GM19395 (cell line): ENCODE measurements at regions not wholly inside any gene's neighbourhood (a gene's known extent, or its start where the extent isn't known, plus 50 kb on each side); places are given as distances from the start of the nearest gene placed in this dataset.

ENCODE experiments used
- ATAC-seq: cut with Tn5 transposase; IDR thresholded peaks from one replicate; pipeline ENCODE4 v1.9.1; 2021; ENCODE audit warnings: mild to moderate bottlenecking, moderate library complexity; ENCODE audit not compliant: unreplicated experiment

DNA sequence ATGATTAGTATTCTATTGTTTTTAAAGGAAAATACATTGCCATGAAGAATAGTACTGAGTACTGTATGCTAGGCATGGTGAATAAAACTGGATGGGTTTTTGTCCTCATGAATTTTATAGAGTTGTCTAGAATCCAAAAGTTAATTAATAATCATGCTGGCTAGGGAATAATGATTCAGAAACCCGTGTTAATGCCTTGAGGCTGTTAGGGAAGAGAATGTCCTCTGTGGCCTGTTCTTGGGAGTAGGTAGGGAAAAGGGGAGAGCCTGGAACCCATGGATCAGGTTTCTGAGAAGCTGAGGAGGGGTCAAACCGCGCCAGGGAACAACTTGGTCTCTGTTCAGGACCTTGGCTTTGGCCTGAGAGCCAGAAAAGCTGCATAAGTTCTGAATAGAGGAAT lies 1376.3 kb upstream of the SLC10A2 start:
- no peak for ATAC-seq

DNA sequence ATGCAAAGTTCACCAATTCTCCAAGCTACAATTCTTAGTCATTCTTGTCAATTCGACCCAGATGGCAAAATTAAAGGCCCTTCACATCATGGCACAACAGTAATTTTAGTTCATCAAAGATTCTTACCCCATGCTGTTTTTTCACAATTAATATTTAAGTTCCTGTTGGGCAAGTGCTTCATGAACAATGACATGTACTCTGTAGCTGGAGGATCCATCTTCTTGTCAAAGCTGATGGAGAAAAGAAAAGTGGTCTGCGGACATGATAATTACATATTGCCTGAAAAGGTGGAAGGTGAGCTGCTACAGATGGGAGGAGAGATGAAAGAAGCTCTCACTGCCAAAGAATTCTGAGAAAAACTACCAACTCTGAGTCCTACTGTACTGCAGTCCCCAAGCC lies 1370.3 kb upstream of the SLC10A2 start:
- no peak for ATAC-seq

DNA sequence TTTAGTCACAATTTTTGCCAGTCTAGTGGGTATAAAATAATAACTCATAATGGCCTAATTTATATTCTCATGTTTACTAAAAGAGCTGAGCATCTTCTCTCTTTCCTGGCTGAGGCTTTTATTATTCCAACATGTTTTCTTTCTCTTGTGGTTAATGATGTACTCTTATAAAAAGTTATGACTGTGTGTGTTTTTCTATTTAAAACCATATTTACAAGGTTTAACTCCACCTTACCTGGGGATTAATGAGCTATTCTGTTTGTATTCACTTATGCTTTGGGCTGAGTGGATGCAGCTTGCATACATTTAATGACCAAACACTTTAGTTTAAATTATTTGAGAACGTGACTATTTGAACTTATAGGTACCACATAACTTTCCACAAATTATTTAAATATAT lies 1365.7 kb upstream of the SLC10A2 start:
- no peak for ATAC-seq

DNA sequence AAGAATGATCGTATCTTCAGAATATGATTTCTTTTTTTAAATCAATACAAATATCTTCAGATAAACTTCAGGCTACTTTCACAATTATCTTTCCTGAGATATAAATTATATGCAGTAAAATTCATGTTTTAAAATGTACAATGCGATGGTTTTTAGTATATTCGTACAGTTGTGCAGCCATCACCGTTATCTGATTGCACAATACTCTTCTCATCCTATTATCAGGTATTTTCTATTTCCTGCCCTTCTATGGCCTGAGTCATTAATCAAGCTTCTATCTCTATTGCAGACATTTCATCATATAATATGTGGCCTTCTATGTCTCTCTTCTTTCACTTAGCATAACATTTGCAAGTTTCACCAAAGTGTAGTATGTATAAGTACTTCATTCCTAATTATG lies 1360.2 kb upstream of the SLC10A2 start:
- ATAC-seq: no peak

DNA sequence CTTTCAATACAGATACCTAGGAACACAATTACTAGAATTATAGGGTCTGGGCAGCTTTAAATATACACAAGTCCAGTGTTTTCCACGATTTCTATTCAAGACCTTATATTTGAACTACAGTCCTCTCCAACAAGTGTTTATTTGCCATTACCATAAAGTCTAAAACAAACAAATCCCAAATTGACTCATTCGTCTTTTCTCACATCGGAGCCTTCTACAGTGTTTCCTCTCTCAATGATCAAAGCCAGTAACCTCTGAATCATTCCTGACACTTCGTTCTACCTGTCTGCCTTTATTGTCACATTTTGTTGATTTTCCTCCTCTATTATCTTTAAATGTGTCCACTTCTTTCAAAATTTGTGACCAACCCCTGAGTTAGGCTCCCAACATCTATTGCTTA lies 1356.5 kb upstream of the SLC10A2 start:
- no peak for ATAC-seq

DNA sequence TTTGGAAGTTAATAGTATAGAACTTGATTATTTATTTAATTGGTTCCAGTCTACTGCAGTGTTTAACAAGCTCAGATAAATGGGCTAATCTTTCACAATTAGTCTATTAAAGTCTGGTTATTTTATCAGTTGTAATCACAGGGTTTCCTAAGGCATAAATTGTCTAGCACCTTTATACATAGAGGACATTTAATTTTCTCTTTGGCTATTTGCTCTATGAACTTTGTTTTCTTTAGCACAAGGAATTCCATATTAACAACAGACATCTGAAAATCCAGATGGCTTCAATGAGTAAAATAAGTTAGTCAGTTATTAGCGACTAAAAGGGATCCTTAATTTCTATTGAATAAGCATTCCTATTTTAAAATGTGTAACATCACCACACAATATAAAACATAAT lies 1350.8 kb upstream of the SLC10A2 start:
- no peak for ATAC-seq

DNA sequence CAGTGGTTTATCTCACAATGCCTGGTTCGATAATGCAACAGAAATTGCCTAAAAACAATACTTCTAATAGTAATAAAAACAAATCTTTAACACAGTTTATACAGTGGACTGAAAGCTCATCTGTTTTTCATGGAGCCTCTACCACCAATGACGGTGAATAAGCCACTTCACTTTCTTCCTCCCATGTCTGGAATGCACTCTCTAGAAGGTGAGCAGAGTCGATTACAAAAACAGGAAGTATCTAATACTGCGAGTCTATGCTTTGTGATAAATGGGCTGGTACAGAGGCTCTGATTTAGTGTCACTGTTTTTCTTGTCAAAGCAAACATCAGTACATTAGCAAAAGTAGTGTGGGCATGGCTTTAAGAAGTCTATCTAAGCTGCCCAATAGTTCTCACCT lies 1348.6 kb upstream of the SLC10A2 start:
- no peak for ATAC-seq

DNA sequence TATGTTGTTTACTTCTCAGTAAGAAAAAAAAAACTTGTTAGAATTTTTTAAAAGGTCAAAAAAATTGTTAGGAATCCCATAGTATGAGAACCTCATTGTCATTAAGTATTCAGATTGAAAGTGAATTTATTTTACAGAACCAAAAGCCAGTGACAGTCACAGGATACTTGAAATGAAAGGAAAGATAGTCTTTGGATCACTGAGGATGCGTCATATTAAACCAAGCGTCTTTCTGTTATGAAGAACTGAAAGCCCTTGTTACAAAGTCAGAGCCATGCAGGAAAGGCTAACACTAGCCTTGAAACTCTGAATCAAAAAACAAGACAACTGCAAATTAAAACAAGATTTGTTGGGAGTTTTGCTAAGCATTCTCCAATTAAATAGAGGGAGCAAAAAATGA lies 1348.0 kb upstream of the SLC10A2 start:
- no peak for ATAC-seq

DNA sequence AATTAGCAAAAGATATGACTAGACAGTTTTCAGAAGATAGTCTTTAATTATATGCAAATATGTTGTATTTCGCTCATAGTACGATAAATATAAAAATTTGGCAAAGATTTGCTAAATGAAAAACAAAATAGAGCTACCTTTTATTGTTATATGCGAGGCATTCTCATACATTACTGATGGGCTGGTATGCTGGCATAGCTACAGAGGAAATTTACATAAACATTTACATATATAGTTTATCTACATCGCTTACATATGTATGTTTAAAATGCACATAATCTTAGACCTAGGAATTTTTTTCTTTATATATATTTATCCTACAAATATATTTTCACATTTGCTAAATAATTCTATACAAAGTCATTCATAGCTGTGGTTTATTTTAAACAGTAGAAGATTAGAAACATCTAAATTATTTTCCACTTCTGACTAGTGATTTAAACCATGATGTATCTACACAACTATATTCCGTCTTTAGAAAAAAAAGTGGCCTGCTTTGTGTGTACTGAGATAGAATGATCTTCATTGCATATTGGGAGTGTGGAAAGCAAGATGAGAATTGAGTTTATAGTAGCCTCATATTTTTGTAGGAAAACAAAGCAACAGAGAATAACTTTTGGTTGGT lies 1345.0 kb upstream of the SLC10A2 start:
- no peak for ATAC-seq

DNA sequence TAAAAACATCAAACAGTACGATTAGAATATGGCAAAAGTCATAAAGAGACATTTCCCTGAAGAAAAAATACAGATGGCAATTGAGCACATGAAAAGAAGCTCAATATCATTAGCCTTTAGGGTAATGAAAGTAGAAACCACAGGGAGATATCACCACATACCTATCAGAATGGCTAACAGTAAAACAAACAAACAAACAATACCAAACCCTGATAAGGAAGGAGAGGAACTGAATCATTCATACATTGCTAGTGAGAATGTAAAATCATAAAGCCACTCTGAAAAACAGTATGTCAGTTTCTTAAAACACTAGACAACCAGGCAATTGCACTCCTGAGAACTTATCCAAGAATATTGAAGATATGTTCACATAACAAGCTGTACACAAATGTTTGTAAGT lies 1342.5 kb upstream of the SLC10A2 start:
- ATAC-seq: no peak

DNA sequence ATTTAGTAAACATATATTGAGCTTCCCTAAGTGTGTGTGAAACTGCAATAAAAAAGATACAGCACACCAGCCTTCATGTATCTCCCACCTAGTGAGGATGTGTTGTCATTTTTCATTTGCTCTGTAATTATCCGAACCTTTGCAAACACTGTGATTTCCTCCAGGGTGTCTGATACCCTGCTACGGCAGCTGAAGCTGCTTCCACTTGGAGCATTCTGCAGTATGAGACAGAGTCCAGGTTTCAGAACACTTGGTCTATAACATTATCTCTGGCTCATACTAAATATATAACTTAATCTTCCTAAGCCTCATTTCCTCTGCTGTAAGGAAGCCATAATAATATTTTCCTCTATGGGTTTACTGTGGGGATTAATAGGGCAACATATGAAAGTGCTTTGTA lies 1338.1 kb upstream of the SLC10A2 start:
- no peak for ATAC-seq

DNA sequence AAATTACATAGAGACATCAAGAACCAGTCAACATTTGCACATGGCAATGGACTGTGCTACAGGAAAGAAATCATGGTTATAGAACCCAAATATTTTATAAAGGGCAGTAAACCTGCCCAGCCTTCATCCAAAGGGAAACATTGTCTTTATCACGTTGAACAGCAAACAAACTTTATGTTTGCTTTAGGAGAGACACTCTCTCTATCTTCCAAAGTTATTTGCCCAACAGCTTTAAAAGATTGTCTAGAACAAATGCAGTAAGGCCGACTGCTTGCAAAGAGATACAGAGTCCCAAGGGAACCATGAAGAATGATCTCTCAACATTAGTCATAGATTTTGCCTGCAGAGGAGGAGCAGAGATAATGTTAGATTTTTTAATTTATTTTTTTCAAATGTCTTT lies 1323.5 kb upstream of the SLC10A2 start:
- ATAC-seq: no peak

DNA sequence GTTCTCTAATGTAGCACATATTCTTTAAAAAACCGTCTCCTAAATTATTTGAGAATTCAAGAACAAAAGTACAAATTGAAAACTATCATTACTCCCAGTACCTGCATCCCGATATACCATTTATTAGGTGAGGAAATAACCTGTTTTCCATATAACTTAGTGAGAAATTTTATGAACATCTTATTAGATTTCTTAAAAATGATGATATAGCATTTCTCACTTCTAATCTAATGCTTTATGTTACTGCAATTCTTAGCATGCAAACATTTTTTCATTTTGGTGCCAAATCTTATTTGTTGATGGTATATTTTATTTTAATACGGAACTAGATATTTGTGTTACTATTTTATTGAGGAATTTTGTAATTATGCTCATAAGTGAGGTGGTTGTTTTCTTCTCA lies 1321.3 kb upstream of the SLC10A2 start:
- ATAC-seq: no peak

DNA sequence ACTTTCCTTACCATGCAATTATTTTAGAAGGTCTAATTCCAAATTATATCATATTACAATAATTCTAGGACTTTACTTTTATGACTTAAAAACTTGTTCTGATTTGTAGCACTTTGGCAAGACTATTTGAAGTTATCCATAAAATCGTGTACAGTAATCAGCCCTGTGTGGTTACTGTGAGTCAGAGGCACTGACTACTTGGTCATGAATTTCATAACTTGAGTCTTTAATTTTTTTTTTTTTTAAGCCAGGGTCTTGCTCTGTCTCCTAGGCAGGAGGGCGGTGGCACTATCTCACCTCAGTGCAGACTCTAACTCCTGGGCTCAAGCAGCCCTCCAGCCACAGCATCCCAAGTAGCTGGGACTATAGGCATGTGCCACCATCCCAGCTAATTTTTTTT lies 1319.2 kb upstream of the SLC10A2 start:
- no peak for ATAC-seq

DNA sequence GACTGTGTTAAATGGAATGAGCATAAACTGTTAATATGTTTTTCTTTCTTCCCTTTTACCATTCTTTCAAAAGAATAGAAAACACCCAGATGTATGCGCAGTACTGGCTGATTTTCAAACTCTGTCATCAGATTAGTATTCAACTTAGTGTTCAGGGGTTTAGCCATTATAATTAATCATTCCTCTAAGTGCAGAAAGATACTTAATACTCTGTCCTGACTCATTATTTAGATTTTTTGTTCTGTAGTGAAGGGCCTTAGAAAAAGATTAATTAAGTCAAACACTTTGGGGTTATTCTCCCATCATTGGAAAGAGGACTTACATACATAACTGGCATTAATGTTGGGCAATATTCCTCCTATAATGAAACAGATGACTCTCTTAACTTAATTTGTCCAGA lies 1316.7 kb upstream of the SLC10A2 start:
- ATAC-seq: no peak

DNA sequence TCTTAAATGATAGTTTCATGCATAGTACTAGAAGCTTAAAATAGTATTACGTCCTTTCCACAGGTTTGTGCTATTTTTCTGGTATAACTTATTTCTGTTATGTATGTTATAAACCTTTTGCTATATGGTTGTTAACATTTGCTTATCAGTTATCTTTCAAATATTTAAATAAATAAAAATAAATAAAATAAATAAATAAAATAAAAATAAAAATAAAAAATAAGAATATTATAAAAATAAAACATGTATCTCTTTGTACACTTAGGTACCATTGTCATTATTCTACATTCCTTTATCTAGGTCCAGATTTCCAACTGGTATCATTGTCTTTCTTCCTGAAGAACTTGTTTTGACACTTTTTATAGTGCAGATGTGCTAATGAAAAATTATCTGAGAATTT lies 1310.4 kb upstream of the SLC10A2 start:
- no peak for ATAC-seq

DNA sequence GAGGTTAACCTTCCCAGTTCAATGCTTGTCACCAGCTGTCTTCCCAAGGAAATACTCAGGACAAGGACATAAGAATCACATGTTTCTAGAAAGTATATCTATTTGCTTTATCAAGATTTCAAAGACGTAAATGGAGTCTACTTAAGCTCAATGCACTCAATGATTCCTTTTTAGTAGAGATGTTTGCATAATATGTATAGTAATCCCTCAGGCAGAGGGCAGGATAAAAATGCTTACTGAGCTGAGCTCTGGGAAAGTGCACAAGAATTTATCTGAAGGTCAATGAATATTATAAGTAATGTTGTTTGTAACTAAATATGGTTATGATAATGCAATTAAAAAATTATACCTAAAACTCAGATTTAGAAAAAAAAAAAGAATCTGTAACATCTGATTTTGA lies 1309.4 kb upstream of the SLC10A2 start:
- ATAC-seq: no peak

DNA sequence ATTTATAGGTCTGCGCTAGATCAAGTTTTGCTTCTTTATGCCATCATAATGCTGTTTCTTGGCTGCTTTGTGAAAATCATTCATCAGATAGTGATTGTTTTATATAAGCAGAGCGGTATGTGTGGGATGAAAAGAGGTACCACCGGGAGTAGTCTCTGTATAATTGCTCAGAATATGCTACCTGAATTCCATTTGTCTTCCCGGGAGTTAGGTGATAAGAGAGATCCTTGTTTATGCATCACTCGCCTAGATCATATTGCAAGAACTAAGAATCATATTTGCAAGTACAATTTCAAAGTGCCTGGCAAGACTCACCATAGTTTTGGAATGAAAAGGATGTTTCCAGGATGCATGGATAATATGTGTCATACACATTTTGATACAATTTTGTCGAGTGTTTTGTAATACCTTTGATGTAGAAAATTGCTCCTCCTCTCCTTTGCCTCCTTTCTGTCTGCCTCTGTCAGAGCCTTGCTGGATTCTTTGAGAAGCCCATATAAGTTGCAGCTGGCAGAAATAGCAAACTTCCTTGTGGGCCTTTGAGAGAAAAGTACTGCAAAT lies 1306.0 kb upstream of the SLC10A2 start:
- no peak for ATAC-seq

DNA sequence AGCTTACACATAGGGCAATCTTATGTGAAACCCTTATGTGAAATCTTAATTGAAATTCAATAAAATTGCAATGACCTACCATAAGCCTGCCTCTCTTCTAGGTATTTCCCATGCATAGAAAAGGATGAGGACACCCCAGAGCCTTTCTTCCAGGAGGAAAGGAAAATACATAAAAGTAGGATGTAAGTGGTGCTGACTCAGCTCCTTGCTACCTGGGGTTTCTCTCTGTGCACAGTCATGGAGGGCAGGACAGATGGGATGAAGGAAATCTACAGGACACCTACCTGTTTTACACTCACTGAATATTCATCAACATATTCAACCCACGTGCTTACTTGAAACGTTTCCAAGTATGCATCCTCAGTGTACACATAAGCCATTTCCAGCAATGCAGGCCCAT lies 1299.2 kb upstream of the SLC10A2 start:
- no peak for ATAC-seq

DNA sequence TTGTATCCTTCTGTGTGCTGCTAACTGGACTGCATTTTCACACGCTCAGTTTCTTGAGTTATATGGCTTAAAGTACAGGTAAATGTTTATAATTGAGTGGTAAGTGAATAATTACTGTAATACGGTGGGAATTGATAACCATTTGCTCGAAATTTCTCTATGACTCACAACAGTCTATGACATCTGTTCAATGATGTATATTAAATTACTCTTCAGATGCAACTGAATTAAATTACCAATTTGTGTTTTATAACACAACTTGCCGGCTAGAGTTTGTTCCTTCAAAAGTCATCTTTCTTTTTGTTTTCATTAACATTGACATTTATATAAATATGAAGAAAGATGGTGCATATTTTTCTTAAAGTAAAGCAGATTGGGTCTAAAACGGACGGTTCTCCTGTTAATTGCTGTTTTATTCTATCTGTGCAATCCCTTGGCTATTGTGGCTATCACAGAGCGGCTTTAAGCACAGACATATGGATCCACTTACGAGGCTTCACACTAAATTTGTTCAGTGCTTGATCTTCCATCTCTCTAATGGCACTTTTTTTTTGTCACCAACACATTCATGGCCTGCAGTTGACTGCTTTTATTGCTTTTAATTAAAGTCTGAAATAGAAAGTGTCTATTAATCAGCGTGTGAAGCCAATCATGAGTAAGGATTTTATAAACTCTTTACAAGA lies 1291.6 kb upstream of the SLC10A2 start:
- ATAC-seq: no peak

DNA sequence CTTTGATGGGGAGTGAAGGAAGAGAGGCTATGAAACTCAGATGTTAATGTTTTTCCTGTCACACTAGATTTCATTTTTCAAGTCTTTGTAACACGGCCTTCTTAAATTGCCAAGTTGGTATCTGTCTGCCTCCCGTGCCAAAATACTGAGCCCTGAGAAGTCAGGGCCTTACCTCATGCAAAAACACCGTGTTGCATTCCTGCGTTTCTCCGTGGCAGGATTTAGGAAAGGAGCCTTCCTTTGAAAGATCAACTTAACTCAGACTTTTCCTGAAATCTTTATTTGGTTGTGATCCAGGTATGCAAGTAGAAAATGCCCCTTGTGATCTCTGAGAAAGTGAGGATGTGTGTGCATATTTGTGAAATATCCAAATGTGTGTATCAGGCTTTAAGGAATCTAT lies 1291.0 kb upstream of the SLC10A2 start:
- ATAC-seq: no peak

DNA sequence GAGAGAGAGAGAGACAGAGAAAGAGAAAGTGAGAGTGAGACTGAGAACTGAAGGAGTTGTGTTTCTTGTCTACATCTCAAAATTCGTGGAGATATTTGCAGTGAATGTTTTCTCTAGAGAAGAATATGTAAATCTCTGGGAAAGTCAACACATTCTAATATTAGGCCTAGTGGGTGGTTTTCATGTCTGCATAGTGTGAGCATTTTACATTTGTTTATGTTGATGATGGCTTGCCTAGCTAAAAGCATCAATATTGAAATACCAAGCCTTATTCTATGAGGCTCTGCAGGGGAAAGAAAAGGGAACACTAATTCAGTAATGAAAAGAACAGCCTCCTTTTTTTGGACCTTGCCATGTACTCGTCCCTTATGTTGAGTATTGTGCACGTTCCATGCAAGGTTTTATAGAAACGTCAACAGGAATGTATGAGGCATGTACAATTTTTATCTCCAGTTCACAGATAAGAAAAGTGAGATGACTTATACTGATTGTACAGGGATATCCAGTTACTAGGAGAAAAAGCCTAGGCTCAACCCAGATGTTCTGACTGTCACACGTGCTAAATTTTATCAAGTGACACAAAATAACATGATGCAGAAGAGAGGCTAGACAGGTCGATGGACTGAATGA lies 1288.9 kb upstream of the SLC10A2 start:
- no peak for ATAC-seq
